Skeletal muscle satellite cell (primary cell): ENCODE measurements at regions not wholly inside any gene's neighbourhood (a gene's known extent, or its start where the extent isn't known, plus 50 kb on each side); places are given as distances from the start of the nearest gene placed in this dataset.

ENCODE experiments used
- H3K27me3 ChIP-seq: 2 replicates; pipeline ENCODE4 v1.7.0; 2013; ENCODE audit warnings: low read length; ENCODE audit not compliant: control insufficient read depth, insufficient read depth
- H3K36me3 ChIP-seq: 2 replicates; pipeline ENCODE4 v1.7.0; 2013; ENCODE audit warnings: mild to moderate bottlenecking, control low read depth, low read length; ENCODE audit not compliant: insufficient read depth
- H3K4me1 ChIP-seq: 2 replicates; pipeline ENCODE4 v1.7.0; 2013; ENCODE audit warnings: low read length; ENCODE audit not compliant: control insufficient read depth, insufficient read depth
- H3K4me2 ChIP-seq: 2 replicates; pipeline ENCODE4 v1.7.0; 2013; ENCODE audit warnings: mild to moderate bottlenecking, low read length
- H3K4me3 ChIP-seq: 2 replicates; pipeline ENCODE4 v1.7.0; 2013; ENCODE audit warnings: low read length
- H3K9ac ChIP-seq: 2 replicates; pipeline ENCODE4 v1.7.0; 2013; ENCODE audit warnings: mild to moderate bottlenecking, low read depth, low read length, moderate library complexity
- H3K9me3 ChIP-seq: replicated peaks from 2 replicates; pipeline ENCODE4 v1.7.0; 2013; ENCODE audit warnings: mild to moderate bottlenecking, control low read depth, low read length

GRCh38 chr10:30782157-30782536 lies 152.6 kb upstream of the LYZL2 start:
- Histone ChIP-seq H3K36me3 (no peaks in the 10 kb centered on the region), H3K9ac (peak overlapping the region; percentile 92), H3K9me3 (no peaks in the 10 kb centered on the region), H3K4me2 (no peak overlapping the region), H3K4me1 (peaks cover 42% of the 10 kb centered on the region), H3K4me3 (no peak overlapping the region), H3K27me3 (no peaks in the 10 kb centered on the region)

DNA sequence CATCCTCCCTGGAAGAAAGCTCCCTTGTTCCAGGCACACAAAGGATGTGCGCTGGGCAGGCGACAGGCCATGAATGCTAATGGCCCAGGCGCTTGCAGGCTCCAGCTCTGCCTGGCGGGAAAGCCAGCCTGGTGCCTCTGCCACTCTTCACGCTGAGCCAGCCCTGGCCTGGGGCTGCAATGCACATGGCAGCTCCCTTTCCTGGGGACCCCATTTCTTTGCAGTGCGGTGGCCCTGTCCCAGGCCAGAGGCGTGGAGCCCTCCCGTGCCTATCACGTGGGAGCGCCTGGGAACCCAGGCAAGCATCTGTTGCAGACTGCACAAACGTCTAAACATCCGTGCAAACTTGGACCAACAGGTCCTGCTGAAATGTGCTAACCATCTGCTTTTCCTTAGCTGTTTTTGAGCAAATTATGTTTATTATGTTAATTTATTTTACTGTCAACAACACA lies 152.1 kb upstream of the LYZL2 start:
- H3K36me3 ChIP-seq, result no peaks in the 10 kb centered on the region
- H3K9ac ChIP-seq, result peak overlapping the region; percentile 92
- H3K4me3 ChIP-seq, result no peak overlapping the region
- H3K4me1 ChIP-seq, result peaks cover 46% of the 10 kb centered on the region
- H3K4me2 ChIP-seq, result no peak overlapping the region
- no peaks in the 10 kb centered on the region for H3K9me3 ChIP-seq
- H3K27me3 ChIP-seq, result no peaks in the 10 kb centered on the region

DNA sequence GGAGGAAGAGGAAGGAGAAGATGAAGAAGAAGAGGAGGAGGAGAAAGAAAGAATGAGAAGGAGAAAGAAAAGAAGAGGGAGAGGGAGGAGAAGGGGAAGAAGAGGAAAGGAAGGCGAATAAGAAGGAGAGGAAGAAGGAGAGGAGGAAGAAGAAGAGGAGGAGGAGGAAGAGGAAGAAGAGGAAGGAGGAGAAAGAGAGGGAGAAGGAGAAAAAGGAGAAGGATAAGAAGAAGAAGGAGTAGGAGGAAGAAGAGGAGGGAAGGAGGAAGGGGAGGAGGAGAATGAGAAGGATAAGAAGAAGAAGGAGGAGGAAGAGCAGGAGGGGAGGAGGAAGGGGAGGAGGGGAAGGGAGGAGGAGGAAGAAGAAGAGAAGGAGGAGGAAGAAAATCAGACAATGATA lies 149.2 kb upstream of the LYZL2 start:
- no peak overlapping the region for H3K4me3 ChIP-seq
- no peak overlapping the region for H3K9ac ChIP-seq
- peaks cover 52% of the 10 kb centered on the region for H3K4me1 ChIP-seq
- H3K27me3 ChIP-seq, result no peaks in the 10 kb centered on the region
- no peak overlapping the region for H3K4me2 ChIP-seq
- H3K9me3 ChIP-seq, result no peaks in the 10 kb centered on the region
- no peaks in the 10 kb centered on the region for H3K36me3 ChIP-seq

DNA sequence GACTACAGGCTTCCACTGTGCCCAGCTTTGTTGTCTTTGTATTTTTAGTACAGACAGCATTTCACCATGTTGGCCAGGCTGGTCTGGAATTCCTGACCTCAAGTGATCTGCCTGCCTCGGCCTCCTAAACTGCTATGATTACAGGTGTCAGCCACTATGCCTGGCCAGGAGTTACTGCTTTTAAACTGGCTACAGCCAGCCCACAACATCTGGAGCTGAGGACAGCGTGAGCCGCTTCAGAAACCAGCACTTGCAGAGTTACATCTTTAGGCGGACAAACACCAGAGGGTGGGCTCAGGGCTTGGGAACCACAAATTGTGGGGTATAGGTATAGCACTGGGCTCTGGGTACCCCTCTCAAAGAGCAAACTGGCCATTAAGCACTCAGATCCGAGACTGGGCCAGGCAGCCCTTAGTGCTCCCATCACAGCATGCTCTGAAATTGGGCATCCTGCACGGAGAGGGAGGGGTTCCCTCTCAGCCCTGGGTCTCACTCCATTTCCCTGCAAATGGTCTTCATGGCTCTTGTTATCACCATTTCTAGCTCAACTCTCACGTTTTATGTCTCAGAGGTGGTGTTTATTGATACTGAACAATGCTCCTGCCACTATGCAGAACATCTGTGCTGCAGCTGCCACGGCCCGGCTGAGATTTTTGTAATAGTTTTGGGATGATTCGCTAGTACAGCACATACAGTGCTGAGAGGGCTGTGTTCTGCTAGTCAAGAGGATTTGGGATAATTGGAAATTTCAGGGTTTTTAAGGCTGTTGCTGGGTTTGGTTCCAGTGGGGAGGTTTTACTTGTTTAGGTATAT lies 146.4 kb upstream of the LYZL2 start:
- Histone ChIP-seq H3K4me1 (peaks cover 30% of the 10 kb centered on the region), H3K4me2 (peak overlapping the region; percentile 55), H3K27me3 (no peaks in the 10 kb centered on the region), H3K36me3 (no peaks in the 10 kb centered on the region), H3K9ac (peak overlapping the region; percentile 36), H3K4me3 (peak overlapping the region; percentile 29), H3K9me3 (no peaks in the 10 kb centered on the region)

GRCh38 chr10:30774261-30774660 lies 144.7 kb upstream of the LYZL2 start:
- Histone ChIP-seq H3K4me3 (no peak overlapping the region), H3K9ac (no peak overlapping the region), H3K9me3 (peaks cover 12% of the 10 kb centered on the region), H3K27me3 (no peaks in the 10 kb centered on the region), H3K36me3 (no peaks in the 10 kb centered on the region), H3K4me1 (peaks cover 30% of the 10 kb centered on the region), H3K4me2 (peak overlapping the region; percentile 9)

DNA sequence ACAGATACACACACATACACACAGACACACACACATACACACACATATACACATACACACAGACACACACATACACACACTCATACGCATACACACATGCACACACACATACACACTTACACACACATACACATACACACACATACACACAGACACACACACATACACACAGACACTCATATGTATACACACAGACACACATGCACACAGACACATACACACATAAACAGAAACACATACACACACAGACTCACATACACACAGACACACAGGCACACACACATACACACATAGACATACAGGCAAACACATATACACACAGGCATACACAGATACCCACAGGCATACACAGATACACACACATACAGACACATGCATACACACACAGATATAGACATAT lies 143.9 kb upstream of the LYZL2 start:
- Histone ChIP-seq H3K4me2 (no peak overlapping the region), H3K9ac (no peak overlapping the region), H3K27me3 (no peaks in the 10 kb centered on the region), H3K4me3 (no peak overlapping the region), H3K4me1 (peaks cover 30% of the 10 kb centered on the region), H3K9me3 (peaks cover 12% of the 10 kb centered on the region), H3K36me3 (no peaks in the 10 kb centered on the region)

GRCh38 chr10:30770816-30771215 lies 141.3 kb upstream of the LYZL2 start:
- Histone ChIP-seq H3K9me3 (peaks cover 12% of the 10 kb centered on the region), H3K4me1 (peaks cover 18% of the 10 kb centered on the region), H3K4me3 (no peak overlapping the region), H3K36me3 (no peaks in the 10 kb centered on the region), H3K9ac (no peak overlapping the region), H3K4me2 (no peak overlapping the region), H3K27me3 (no peaks in the 10 kb centered on the region)

DNA sequence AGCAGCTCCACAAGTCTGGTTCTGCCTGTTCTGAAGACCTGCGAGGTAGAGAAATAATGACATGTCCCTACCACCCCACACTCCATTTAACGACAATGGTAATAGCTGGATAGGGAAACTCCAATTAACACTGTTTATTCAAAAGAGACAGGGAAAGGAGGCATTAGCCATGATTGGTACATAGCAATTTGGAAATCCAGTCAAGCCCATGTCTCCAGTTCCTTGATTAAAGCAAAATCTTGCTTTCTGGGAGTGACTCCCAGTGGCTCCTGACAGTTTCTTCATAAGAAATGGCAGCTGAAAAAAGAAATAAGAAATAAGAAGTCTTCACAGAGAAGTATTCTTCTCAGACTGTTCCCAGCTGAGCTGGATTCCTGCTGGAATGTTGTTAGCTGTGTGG lies 140.7 kb upstream of the LYZL2 start:
- H3K4me1 ChIP-seq, result peaks cover 12% of the 10 kb centered on the region
- H3K27me3 ChIP-seq, result no peaks in the 10 kb centered on the region
- no peak overlapping the region for H3K4me2 ChIP-seq
- no peak overlapping the region for H3K4me3 ChIP-seq
- H3K9ac ChIP-seq, result no peak overlapping the region
- H3K36me3 ChIP-seq, result no peaks in the 10 kb centered on the region
- H3K9me3 ChIP-seq, result peaks cover 12% of the 10 kb centered on the region

DNA sequence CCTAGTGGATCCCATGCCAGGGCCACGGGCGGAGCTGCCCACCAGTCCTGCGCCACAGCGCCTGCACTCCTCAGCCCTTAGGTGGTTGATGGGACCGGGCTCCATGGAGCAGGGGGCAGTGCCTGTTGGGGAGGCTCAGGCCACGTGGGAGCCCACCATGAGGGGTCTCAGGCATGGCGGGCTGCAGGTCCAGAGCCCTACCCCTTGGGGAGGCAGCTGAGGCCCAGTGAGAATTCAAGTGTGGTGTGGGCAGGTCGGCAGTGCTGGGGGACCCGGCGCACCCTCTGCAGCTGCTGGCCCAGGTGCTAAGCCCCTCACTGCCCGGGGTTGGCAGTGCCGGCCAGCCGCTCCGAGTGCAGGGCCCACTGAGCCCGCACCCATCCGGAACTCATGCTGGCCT lies 139.8 kb upstream of the LYZL2 start:
- Histone ChIP-seq H3K4me3 (no peak overlapping the region), H3K4me2 (no peak overlapping the region), H3K27me3 (no peaks in the 10 kb centered on the region), H3K4me1 (peaks cover 4% of the 10 kb centered on the region), H3K36me3 (no peaks in the 10 kb centered on the region), H3K9ac (no peak overlapping the region), H3K9me3 (peaks cover 12% of the 10 kb centered on the region)

- Histone ChIP-seq H3K4me1 (no peaks in the 10 kb centered on the region), H3K4me3 (no peak overlapping the region), H3K4me2 (no peak overlapping the region), H3K9ac (no peak overlapping the region), H3K27me3 (no peaks in the 10 kb centered on the region), H3K9me3 (peaks cover 9% of the 10 kb centered on the region), H3K36me3 (no peaks in the 10 kb centered on the region)
These were observed 136.1 kb upstream of the LYZL2 start for GRCh38 chr10:30765616-30766015.

DNA sequence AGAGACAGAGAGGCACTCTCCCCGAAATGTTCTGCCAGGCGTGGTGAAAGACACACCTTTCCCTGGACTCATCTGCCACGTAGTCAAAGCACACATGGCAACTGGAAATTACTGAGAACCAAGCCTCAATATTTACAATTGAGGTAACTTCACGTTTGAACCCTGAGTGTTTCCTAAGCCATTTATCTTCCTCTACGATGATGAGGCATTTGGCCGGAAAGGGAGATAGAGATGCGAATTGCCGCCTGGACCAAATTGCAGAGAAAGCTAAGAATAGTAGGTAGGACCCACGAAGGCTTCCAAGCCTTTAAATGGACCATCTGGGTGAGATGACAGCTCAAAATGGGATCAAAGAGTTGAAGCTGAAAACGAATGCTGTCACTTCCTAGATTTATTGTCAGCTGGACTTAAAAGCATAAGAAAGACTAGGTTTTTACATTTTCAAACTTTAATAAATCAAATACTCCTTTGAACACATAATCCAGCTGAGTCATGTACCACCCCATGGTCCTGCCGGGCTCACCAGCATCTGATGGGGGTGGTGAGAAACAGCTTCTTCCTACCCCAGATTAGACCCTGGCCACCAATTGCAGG lies 135.6 kb upstream of the LYZL2 start:
- Histone ChIP-seq H3K4me1 (no peaks in the 10 kb centered on the region), H3K36me3 (no peaks in the 10 kb centered on the region), H3K9ac (no peak overlapping the region), H3K9me3 (peaks cover 4% of the 10 kb centered on the region), H3K27me3 (no peaks in the 10 kb centered on the region), H3K4me2 (no peak overlapping the region), H3K4me3 (no peak overlapping the region)

- Histone ChIP-seq H3K9me3 (no peaks in the 10 kb centered on the region), H3K27me3 (no peaks in the 10 kb centered on the region), H3K4me1 (peaks cover 11% of the 10 kb centered on the region), H3K4me3 (no peak overlapping the region), H3K9ac (no peak overlapping the region), H3K36me3 (no peaks in the 10 kb centered on the region), H3K4me2 (no peak overlapping the region)
These were observed 134.4 kb upstream of the LYZL2 start for GRCh38 chr10:30763918-30764317.
